NCI-H82 (cell line): ENCODE measurements at regions not wholly inside any gene's neighbourhood (a gene's known extent, or its start where the extent isn't known, plus 50 kb on each side); places are given as distances from the start of the nearest gene placed in this dataset.
"Not testable (repeated sequence)": the region's sequence is repeated elsewhere in the genome, so short reads cannot be mapped to it uniquely, and the experiment has no call there.

ENCODE experiments used
- DNase-seq: peaks from one replicate; lab custom pipeline; 2025; lab: John Stamatoyannopoulos, UW

GRCh38 chr2:16726577-16726976 lies 60.9 kb upstream of the CYRIA start:
- no peak for DNase-seq

- DNase-seq: no peak
Observed at GRCh38 chr2:16726147-16726546, 60.5 kb upstream of the CYRIA start.

- DNase-seq: no peak
Observed at GRCh38 chr2:16725549-16725948, 59.9 kb upstream of the CYRIA start.

DNA sequence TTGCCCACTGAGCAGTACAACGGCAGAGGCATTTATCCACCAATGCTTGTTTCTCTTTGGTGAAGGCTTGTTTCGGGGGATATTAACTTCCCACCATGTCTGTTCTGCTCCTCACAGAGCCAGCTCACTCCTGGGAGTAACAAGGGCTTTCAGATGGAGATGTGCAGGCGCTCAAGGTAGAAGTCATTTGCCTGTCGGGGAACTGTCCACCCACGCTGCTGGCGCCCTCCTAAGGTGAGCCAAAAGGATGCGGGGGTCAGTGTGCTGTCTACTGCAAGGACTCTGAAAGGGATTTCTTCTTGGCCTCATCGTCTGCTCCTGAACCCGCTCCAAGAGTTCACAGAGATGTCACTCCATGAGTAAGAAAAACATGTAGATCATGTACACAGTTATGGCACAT lies 57.0 kb upstream of the CYRIA start:
- DNase-seq: no peak

GRCh38 chr2:16722126-16722525 lies 56.5 kb upstream of the CYRIA start:
- DNase-seq: no peak

DNA sequence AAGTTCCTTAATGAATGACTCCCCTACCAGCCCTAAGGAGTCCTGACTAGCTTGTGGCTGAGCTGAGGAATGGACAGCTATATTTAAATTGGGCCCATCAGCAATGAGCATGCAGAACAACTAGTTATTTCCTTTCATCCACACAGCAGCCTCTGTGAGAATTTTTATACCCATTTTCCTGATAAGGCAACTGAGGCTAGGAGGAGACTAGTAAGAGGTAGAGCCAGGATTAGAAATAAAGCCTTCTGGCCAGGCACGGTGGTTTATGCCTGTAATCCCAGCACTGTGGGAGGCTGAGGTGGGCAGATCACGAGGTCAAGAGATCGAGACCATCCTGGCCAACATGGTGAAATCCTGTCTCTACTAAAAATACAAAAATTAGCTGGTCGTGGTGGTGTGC lies 55.9 kb upstream of the CYRIA start:
- not testable (repeated sequence) for DNase-seq

DNA sequence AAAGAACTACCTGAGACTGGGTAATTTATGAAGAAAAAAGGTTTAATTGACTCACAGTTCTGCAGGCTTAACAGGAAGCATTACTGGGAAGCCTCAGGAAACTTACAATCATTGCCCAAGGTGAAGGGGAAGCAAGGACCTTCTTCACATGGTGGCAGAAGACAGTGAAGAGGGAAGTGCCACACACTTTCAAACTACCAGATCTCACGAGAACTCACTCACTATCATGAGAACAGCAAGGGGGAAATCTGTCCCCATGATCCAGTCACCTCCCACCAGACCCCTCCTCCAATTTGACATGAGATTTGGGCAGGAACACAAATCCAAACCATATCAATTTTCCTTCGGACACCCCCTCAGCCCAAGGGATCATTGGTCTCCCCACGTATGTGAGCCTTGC lies 55.1 kb upstream of the CYRIA start:
- not testable (repeated sequence) for DNase-seq

DNA sequence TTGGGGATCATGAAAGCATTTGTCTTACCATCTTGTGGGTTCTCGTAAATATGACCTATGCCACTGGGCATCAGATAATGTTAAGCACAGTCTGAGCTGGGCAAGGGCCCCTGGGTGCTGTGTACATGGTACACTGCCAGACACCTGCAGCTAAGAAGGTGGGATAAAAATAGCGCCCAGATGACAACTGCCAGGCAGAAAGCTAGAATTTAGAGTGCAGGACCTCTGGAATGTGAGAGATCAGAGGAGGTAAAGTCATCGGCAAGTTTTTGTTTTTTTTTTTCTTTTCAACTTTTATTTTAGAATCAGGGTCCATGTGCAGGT lies 53.8 kb upstream of the CYRIA start:
- DNase-seq: no peak

GRCh38 chr2:16718576-16719484 lies 53.2 kb upstream of the CYRIA start:
- DNase-seq: no peak

DNA sequence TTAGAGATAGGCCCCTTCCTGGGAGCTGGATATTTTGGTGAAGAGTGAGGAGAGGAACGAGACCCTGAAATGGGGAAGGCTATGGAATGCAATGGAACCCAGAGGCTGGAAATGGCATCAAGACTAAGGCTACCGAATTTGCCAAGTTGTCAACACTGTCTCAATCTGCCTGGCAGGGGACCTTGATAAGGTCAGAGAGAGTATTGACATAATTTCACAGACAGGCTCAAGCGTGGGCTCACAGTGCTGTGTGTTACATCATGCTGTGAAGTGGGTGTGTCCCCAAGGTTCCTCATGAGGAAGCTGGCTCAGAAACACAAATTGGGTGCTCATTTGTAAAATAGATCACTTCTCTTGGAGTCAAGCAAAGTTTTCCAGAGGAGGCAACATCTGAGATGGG lies 51.8 kb upstream of the CYRIA start:
- no peak for DNase-seq

DNA sequence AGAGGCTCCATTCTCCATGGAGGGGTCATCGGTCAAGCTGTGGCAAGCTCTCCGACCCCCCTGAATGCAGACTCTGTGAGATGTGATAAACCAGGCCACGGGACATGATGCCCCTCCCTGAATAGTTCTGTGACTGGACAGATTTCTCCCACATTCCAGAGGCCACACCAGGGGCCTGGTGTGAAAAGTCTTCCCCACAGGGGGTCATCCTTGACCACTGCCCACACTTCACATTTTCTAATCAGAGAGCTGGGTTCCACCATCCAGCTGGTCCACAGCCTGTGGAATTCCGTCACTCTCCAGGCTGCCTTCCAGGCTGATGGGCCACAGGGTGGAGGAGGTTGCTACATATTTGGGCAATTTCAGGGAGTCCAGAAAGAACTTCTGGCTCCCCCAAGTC lies 51.3 kb upstream of the CYRIA start:
- no peak for DNase-seq

DNA sequence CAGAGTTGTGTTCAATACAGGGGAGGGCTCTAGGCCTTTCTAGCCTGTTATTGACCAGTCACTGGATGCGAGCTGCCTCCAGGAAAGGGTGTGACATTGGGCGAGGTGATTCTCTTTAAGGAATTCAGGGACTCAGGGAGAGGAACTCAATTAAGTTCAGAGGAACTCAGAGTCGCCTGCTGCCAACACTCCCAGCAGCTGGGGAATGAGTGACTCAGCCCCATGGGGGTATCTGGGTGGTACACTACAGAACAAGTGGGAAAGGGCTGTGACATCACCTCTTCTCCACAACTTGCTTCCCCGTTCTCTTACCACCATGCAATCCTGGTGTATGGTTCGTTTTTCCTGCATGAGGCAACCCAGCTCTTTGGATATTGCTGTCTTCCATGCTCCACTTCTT lies 50.4 kb upstream of the CYRIA start:
- no peak for DNase-seq
